WTC11 (cell line): ENCODE measurements at regions not wholly inside any gene's neighbourhood (a gene's known extent, or its start where the extent isn't known, plus 50 kb on each side); places are given as distances from the start of the nearest gene placed in this dataset.

Experiments used
- CBFB ChIP-seq: sonication (generic); formaldehyde crosslinking; IDR thresholded peaks from 2 replicates; pipeline ENCODE4 v1.8.1; 2022; ENCODE audit warnings: mild to moderate bottlenecking, low read depth, missing genetic modification reagents
- CTCF ChIP-seq: fragments of 200-600 bp; IDR thresholded peaks from 2 replicates; pipeline ENCODE4 v1.8.0; 2022; ENCODE audit warnings: antibody characterized with exemption
- ELF4 ChIP-seq: sonication (generic); formaldehyde crosslinking; IDR thresholded peaks from 2 replicates; pipeline ENCODE4 v1.8.1; 2022; ENCODE audit warnings: low read depth, mild to moderate bottlenecking, moderate library complexity, missing genetic modification reagents
- IRF2 ChIP-seq: sonication (generic); formaldehyde crosslinking; IDR thresholded peaks from 2 replicates; pipeline ENCODE4 v1.8.0; 2022; ENCODE audit warnings: low read depth, missing genetic modification reagents, borderline replicate concordance
- PREB ChIP-seq: sonication (generic); formaldehyde crosslinking; IDR thresholded peaks from 2 replicates; pipeline ENCODE4 v1.8.1; 2022; ENCODE audit warnings: mild to moderate bottlenecking, missing genetic modification reagents, moderate library complexity, borderline replicate concordance
- ZBTB43 ChIP-seq: sonication (generic); formaldehyde crosslinking; IDR thresholded peaks from 2 replicates; pipeline ENCODE4 v1.8.1; 2023; ENCODE audit warnings: mild to moderate bottlenecking, missing genetic modification reagents
- ZNF263 ChIP-seq: sonication (generic); formaldehyde crosslinking; IDR thresholded peaks from 2 replicates; pipeline ENCODE4 v1.8.1; 2022; ENCODE audit warnings: low read depth, mild to moderate bottlenecking, moderate library complexity, missing genetic modification reagents
- TF ChIP-seq, protein P1 (sequence below): sonication (generic); formaldehyde crosslinking; conservative IDR thresholded peaks from 2 replicates; pipeline ENCODE4 v1.8.1; 2022; ENCODE audit warnings: mild to moderate bottlenecking, missing genetic modification reagents
- TF ChIP-seq, protein P2 (sequence below): sonication (generic); formaldehyde crosslinking; IDR thresholded peaks from 2 replicates; pipeline ENCODE4 v1.8.0; 2022; ENCODE audit warnings: mild to moderate bottlenecking, missing genetic modification reagents
- TF ChIP-seq, protein P3 (sequence below): sonication (generic); formaldehyde crosslinking; IDR thresholded peaks from 2 replicates; pipeline ENCODE4 v1.8.0; 2022; ENCODE audit warnings: mild to moderate bottlenecking, missing genetic modification reagents

DNA sequence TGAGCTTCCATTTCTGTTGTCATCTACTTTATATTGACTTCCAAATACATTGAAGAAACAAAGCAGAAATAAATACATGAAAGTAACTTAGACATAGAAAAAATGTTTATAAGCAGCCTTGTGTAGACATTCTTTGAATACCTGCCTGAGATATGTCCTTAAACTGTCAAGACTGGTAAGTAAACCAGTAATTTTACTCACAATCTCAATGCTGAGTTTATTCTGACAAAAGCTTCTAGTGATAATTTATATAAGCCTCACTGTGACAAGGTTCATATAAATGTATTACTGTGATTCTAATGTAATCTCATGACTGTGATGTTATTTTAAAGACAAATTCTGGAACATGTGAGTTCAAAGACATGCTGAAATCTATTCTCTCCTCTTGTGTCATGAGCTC lies 516.7 kb upstream of the B3GALT2 start:
- TF ChIP-seq CBFB (CRISPR knock-in tag) (no peak), ELF4 (CRISPR knock-in tag) (no peak), CTCF (no peak), IRF2 (CRISPR knock-in tag) (no peak), PREB (CRISPR knock-in tag) (no peak), ZBTB43 (CRISPR knock-in tag) (no peak), ZNF263 (no peak)
- TF ChIP-seq, protein P1, sequence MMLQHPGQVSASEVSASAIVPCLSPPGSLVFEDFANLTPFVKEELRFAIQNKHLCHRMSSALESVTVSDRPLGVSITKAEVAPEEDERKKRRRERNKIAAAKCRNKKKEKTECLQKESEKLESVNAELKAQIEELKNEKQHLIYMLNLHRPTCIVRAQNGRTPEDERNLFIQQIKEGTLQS (CRISPR knock-in tag): no peak
- TF ChIP-seq, protein P2, sequence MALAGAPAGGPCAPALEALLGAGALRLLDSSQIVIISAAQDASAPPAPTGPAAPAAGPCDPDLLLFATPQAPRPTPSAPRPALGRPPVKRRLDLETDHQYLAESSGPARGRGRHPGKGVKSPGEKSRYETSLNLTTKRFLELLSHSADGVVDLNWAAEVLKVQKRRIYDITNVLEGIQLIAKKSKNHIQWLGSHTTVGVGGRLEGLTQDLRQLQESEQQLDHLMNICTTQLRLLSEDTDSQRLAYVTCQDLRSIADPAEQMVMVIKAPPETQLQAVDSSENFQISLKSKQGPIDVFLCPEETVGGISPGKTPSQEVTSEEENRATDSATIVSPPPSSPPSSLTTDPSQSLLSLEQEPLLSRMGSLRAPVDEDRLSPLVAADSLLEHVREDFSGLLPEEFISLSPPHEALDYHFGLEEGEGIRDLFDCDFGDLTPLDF (CRISPR knock-in tag): no peak
- TF ChIP-seq, protein P3, sequence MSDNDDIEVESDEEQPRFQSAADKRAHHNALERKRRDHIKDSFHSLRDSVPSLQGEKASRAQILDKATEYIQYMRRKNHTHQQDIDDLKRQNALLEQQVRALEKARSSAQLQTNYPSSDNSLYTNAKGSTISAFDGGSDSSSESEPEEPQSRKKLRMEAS: no peak
